ENCODE measurements at regions not wholly inside any gene's neighbourhood (a gene's known extent, or its start where the extent isn't known, plus 50 kb on each side); places are given as distances from the start of the nearest gene placed in this dataset.

DNA sequence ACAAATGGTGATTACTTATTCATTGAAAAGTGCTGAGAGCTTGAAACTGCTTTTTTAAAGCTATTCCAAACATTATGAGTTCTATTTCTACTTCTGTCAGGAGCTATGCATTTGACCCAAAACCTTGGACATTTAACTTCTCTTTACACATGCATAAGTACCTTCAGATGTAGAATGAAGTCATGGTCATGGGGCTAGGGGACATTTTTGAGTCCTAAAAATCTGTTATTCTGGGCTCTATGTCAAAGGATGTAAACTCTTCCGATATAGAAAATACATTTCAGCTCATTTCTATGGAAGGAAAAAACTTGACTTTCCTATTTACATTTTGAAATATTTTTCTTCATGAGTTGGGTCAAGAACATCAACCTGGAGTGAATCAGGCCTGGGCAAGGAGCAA, 179.5 kb upstream of the CXCL12 start:
- Histone ChIP-seq H4K20me1 (ENCODE audit: control insufficient read depth, extremely low read depth, insufficient read depth, low read length) (no peaks in the 10 kb centered on the region), H3K9me3 (ENCODE audit: control insufficient read depth, insufficient read depth, low read depth, low read length) (no peaks in the 10 kb centered on the region), H3K9ac (ENCODE audit: insufficient read depth, low read length) (no peak overlapping the region), H3K27ac (ENCODE audit: insufficient read depth, low read length) (no peak overlapping the region), H3K27me3 (ENCODE audit: control insufficient read depth, insufficient read depth, low read length) (no peaks in the 10 kb centered on the region), H3K4me1 (ENCODE audit: control insufficient read depth, extremely low read depth, insufficient read depth, low read length) (peaks cover 5% of the 10 kb centered on the region), H2AFZ (ENCODE audit: low read length) (no peak overlapping the region), H3K79me2 (ENCODE audit: control insufficient read depth, insufficient read depth, low read length) (no peaks in the 10 kb centered on the region), H3K4me3 (replicated peaks in 1 of 4; ENCODE audit: control extremely low read depth in 1 of 4, insufficient read depth in 1 of 4, low read depth in 3 of 4, low read length in 4 of 4) (no peak overlapping the region), H3K36me3 (ENCODE audit: control insufficient read depth, insufficient read depth, low read length) (no peaks in the 10 kb centered on the region), H3K4me2 (ENCODE audit: extremely low read depth, insufficient read depth, low read length) (no peak overlapping the region)
- no peak for DNase-seq (ENCODE audit: low read depth in 2 of 2)
- TF ChIP-seq, protein P1, sequence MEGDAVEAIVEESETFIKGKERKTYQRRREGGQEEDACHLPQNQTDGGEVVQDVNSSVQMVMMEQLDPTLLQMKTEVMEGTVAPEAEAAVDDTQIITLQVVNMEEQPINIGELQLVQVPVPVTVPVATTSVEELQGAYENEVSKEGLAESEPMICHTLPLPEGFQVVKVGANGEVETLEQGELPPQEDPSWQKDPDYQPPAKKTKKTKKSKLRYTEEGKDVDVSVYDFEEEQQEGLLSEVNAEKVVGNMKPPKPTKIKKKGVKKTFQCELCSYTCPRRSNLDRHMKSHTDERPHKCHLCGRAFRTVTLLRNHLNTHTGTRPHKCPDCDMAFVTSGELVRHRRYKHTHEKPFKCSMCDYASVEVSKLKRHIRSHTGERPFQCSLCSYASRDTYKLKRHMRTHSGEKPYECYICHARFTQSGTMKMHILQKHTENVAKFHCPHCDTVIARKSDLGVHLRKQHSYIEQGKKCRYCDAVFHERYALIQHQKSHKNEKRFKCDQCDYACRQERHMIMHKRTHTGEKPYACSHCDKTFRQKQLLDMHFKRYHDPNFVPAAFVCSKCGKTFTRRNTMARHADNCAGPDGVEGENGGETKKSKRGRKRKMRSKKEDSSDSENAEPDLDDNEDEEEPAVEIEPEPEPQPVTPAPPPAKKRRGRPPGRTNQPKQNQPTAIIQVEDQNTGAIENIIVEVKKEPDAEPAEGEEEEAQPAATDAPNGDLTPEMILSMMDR (conservative IDR thresholded peaks at IDR 0.05 in 1 of 2, IDR thresholded peaks at IDR 0.05 in 1 of 2; ENCODE audit: low read depth in 1 of 2, low read length in 2 of 2) = no peak
- no peak for TF ChIP-seq EZH2 (IDR thresholded peaks at IDR 0.05; ENCODE audit: low read length, missing control alignments)

DNA sequence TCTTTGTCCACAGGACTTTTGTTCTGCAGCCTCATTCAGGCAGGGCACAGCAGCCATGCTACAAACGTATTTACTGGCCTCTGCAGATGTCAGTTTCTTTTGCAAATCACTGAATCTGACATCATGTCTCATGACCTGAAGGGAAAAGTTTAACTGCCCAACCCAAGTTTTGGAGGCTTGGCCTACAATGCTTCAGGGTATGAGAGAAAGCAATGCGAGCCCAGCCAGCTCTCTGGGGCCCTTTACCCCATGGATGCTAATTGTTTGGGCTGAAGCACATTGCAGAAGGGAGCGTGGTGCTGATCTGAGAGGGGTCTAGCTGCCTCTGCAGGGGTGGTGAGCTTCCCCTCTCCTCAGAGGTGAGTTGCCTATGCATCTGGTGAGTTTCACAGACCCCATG, 179.9 kb upstream of the CXCL12 start:
- no peak overlapping the region for H3K9ac ChIP-seq (ENCODE audit: insufficient read depth, low read length)
- H3K27ac ChIP-seq (ENCODE audit: insufficient read depth, low read length) = no peak overlapping the region
- H3K4me2 ChIP-seq (ENCODE audit: extremely low read depth, insufficient read depth, low read length) = no peak overlapping the region
- H3K4me3 ChIP-seq (replicated peaks in 1 of 4; ENCODE audit: control extremely low read depth in 1 of 4, insufficient read depth in 1 of 4, low read depth in 3 of 4, low read length in 4 of 4) = no peak overlapping the region
- no peak for TF ChIP-seq EZH2 (IDR thresholded peaks at IDR 0.05; ENCODE audit: low read length, missing control alignments)
- TF ChIP-seq, protein P1 (conservative IDR thresholded peaks at IDR 0.05 in 1 of 2, IDR thresholded peaks at IDR 0.05 in 1 of 2; ENCODE audit: low read depth in 1 of 2, low read length in 2 of 2) = no peak
- no peaks in the 10 kb centered on the region for H4K20me1 ChIP-seq (ENCODE audit: control insufficient read depth, extremely low read depth, insufficient read depth, low read length)
- no peaks in the 10 kb centered on the region for H3K27me3 ChIP-seq (ENCODE audit: control insufficient read depth, insufficient read depth, low read length)
- H3K4me1 ChIP-seq (ENCODE audit: control insufficient read depth, extremely low read depth, insufficient read depth, low read length) = peaks cover 8% of the 10 kb centered on the region
- no peaks in the 10 kb centered on the region for H3K36me3 ChIP-seq (ENCODE audit: control insufficient read depth, insufficient read depth, low read length)
- no peak overlapping the region for H2AFZ ChIP-seq (ENCODE audit: low read length)
- H3K79me2 ChIP-seq (ENCODE audit: control insufficient read depth, insufficient read depth, low read length) = no peaks in the 10 kb centered on the region
- DNase-seq (ENCODE audit: low read depth in 2 of 2) = no peak
- no peaks in the 10 kb centered on the region for H3K9me3 ChIP-seq (ENCODE audit: control insufficient read depth, insufficient read depth, low read depth, low read length)

- Histone ChIP-seq H2AFZ (ENCODE audit: low read length) (no peak overlapping the region), H4K20me1 (ENCODE audit: control insufficient read depth, extremely low read depth, insufficient read depth, low read length) (no peaks in the 10 kb centered on the region), H3K9ac (ENCODE audit: insufficient read depth, low read length) (no peak overlapping the region), H3K4me3 (replicated peaks in 1 of 4; ENCODE audit: control extremely low read depth in 1 of 4, insufficient read depth in 1 of 4, low read depth in 3 of 4, low read length in 4 of 4) (no peak overlapping the region), H3K4me2 (ENCODE audit: extremely low read depth, insufficient read depth, low read length) (no peak overlapping the region), H3K9me3 (ENCODE audit: control insufficient read depth, insufficient read depth, low read depth, low read length) (no peaks in the 10 kb centered on the region), H3K27ac (ENCODE audit: insufficient read depth, low read length) (no peak overlapping the region), H3K27me3 (ENCODE audit: control insufficient read depth, insufficient read depth, low read length) (no peaks in the 10 kb centered on the region), H3K36me3 (ENCODE audit: control insufficient read depth, insufficient read depth, low read length) (no peaks in the 10 kb centered on the region), H3K4me1 (ENCODE audit: control insufficient read depth, extremely low read depth, insufficient read depth, low read length) (peaks cover 14% of the 10 kb centered on the region), H3K79me2 (ENCODE audit: control insufficient read depth, insufficient read depth, low read length) (no peaks in the 10 kb centered on the region)
- TF ChIP-seq EZH2 (IDR thresholded peaks at IDR 0.05; ENCODE audit: low read length, missing control alignments) = no peak
- TF ChIP-seq, protein P1 (conservative IDR thresholded peaks at IDR 0.05 in 1 of 2, IDR thresholded peaks at IDR 0.05 in 1 of 2; ENCODE audit: low read depth in 1 of 2, low read length in 2 of 2) = no peak
- no peak for DNase-seq (ENCODE audit: low read depth in 2 of 2)
Measured at GRCh38 chr10:44566786-44567185, 181.9 kb upstream of the CXCL12 start.
